ENCODE measurements at regions not wholly inside any gene's neighbourhood (a gene's known extent, or its start where the extent isn't known, plus 50 kb on each side); places are given as distances from the start of the nearest gene placed in this dataset.

DNA sequence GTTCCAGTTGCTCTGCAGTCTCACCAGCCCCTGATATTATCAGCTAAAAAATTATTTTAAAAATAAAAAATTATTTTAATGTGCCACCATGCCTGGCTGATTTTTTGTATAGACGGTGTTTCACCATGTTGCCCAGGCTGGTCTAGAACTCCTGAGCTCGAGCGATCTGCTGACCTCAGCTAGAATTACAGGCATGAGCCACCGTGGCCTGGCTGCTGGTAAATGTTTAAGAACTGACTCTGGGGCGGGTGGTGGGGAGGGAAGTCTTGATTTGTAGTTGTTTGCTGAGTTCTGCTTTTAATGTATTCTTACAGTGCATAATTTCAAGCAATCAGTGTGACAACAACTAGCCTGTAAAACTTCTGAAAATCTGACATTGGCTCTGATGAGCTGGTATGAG, 120.9 kb upstream of the PLET1 start:
- TF ChIP-seq, protein P1, sequence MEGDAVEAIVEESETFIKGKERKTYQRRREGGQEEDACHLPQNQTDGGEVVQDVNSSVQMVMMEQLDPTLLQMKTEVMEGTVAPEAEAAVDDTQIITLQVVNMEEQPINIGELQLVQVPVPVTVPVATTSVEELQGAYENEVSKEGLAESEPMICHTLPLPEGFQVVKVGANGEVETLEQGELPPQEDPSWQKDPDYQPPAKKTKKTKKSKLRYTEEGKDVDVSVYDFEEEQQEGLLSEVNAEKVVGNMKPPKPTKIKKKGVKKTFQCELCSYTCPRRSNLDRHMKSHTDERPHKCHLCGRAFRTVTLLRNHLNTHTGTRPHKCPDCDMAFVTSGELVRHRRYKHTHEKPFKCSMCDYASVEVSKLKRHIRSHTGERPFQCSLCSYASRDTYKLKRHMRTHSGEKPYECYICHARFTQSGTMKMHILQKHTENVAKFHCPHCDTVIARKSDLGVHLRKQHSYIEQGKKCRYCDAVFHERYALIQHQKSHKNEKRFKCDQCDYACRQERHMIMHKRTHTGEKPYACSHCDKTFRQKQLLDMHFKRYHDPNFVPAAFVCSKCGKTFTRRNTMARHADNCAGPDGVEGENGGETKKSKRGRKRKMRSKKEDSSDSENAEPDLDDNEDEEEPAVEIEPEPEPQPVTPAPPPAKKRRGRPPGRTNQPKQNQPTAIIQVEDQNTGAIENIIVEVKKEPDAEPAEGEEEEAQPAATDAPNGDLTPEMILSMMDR (IDR thresholded peaks at IDR 0.05) = no peak
- no peak for TF ChIP-seq POLR2A (IDR thresholded peaks at IDR 0.05)
